ENCODE measurements at regions not wholly inside any gene's neighbourhood (a gene's known extent, or its start where the extent isn't known, plus 50 kb on each side); places are given as distances from the start of the nearest gene placed in this dataset.
A peak's percentile ranks its signal among the peaks of the same experiment; 100 is the strongest.

DNA sequence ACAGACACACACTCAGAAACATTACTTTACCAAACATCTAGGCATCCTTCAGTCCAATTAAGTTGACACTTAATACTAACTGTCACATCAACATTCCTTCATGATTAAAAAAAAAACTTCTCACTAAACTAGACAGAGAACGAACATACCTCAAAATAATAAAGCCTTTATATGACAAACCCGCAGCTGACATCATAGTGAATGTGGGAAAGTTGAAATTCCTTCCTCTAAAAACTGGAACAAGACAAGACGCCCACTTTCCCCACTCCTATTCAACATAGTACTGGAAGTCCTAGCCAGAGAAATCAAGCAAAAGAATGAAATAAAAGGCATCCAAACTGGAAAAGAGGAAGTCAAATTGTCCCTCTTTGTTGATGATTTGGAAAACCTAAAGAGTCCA lies 96.9 kb upstream of the PPP1R9A start:
- no peak for DNase-seq (ENCODE audit: low spot score)

GRCh38 chr7:94813917-94814316 lies 93.5 kb upstream of the PPP1R9A start:
- peak; percentile 10 for DNase-seq (ENCODE audit: low spot score)

DNA sequence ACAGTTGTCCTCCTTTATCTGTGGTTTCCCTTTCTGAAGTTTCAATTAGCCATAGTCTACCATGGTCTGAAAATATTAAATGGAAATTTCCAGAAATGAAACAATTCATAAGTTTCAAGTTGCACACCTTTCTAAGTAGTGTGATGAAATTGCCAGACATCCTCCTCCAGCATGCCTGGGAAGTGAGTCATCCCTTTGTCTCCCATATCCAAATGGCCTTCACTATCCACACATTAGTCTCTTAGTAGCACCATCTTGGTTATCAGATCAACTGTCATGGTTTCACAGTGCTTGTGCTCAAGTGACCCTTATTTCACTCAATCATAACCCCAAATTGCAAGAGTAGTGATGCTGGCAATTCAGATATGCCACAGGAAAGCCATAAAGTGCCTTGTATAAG lies 83.4 kb upstream of the PPP1R9A start:
- peak; percentile 83 for DNase-seq (ENCODE audit: low spot score)

- no peak for DNase-seq (ENCODE audit: low spot score)
Observed at GRCh38 chr7:94829987-94830386, 77.4 kb upstream of the PPP1R9A start.

GRCh38 chr7:94832051-94832450 lies 75.3 kb upstream of the PPP1R9A start:
- DNase-seq (ENCODE audit: low spot score): peak; percentile 26

GRCh38 chr7:94834359-94834758 lies 73.0 kb upstream of the PPP1R9A start:
- DNase-seq (ENCODE audit: low spot score): no peak

DNA sequence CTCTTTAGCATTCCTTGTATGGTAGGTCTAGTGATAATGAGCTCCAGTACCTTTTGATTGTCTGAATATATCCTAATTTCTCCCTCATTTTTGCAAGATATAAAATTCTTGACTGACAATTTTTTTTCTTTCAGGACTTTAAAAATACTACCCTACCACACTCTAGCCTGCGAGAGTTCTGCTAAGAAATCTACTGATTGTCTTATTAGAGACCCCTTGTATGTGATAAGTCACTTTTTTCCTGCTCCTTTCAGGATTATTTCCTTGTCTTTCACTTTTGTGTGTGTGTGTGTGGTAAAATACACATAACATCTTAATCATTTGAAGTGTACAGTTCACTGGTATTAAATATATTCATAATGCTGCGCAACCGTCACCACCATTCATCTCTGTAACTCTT lies 68.7 kb upstream of the PPP1R9A start:
- no peak for DNase-seq (ENCODE audit: low spot score)

- no peak for DNase-seq (ENCODE audit: low spot score)
Observed at GRCh38 chr7:94843553-94843952, 63.8 kb upstream of the PPP1R9A start.

- no peak for DNase-seq (ENCODE audit: low spot score)
Observed at GRCh38 chr7:94848531-94848930, 58.9 kb upstream of the PPP1R9A start.

DNA sequence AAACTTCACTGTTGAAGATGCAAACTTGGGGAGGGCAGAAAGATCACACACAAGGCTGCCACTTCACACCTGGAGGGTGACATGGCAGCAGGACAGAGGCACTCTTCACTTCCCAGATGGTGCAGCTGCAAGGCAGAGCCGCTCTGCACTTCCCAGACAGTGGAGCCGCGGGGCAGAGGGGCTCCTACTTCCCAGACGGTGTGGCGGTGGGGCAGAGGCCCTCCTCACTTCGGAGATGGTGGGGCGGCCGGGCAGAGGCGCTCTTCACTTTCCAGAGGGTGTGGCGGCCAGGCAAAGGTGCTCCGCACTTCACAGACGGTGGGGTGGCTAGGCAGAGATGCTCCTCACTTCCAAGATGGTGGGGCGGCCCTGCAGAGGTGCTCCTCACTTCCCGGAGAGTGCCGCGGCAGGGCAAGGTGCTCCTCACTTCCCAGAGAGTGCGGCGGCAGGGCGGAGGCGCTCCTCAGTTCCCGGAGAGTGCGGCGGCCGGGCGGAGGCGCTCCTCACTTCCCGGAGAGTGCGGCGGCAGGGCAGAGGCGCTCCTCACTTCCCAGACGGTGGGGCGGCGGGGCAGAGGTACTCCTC lies 58.3 kb upstream of the PPP1R9A start:
- no peak for DNase-seq (ENCODE audit: low spot score)

DNA sequence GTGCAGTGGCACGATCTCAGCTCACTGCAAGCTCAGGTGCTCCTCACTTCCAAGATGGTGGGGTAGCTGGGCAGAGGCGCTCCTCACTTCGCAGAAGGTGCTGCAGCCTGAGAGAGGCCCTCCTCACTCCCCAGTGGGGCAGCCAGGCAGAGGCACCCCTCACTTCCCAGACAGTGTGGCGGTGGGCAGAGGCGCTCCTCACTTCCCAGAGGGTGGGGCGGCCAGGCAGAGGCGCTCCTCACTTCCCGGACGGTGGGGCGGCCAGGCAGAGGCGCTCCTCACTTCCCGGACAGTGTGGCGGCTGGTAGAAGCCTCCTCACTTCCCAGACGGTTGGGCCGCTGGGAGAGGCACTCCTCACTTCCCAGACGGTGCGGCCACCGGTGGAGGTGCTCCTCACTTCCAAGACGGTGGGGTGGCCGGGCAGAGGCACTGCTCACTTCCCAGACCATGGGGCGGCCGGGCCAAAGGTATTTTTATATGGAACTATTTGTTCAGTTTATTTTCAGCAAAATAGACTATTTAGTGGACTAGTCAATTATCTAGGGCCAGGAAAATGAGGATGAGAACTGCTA lies 57.7 kb upstream of the PPP1R9A start:
- DNase-seq (ENCODE audit: low spot score): no peak

GRCh38 chr7:94855589-94855988 lies 51.8 kb upstream of the PPP1R9A start:
- no peak for DNase-seq (ENCODE audit: low spot score)

DNA sequence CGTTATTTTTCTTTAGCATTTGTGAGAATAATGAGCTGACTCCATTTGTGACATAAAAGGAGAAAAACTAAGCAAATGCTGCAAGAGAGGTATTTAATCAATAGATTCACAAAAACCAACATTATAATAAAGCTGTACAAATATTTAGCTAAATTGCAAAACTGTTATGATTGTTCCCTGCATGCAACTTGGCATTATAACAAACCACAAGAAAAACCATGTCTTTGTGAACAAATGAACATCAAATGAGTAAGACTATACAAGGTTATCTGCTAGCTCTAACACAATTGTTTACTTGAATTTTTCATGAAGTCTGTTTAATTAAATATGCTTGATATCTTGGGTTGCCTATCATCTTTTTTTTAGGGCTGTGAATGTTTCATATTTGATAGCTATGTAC lies 50.8 kb upstream of the PPP1R9A start:
- no peak for DNase-seq (ENCODE audit: low spot score)

Data from kidney tubule cell (primary cell).